GM12872 (cell line): ENCODE measurements at regions not wholly inside any gene's neighbourhood (a gene's known extent, or its start where the extent isn't known, plus 50 kb on each side); places are given as distances from the start of the nearest gene placed in this dataset.

ENCODE experiments used
- TF ChIP-seq, protein P1 (sequence below): IDR thresholded peaks from 3 replicates; pipeline ENCODE4 v1.5.1; 2011; ENCODE audit warnings: low read depth, mild to moderate bottlenecking, low read length, moderate library complexity; ENCODE audit not compliant: insufficient read depth

- TF ChIP-seq, protein P1, sequence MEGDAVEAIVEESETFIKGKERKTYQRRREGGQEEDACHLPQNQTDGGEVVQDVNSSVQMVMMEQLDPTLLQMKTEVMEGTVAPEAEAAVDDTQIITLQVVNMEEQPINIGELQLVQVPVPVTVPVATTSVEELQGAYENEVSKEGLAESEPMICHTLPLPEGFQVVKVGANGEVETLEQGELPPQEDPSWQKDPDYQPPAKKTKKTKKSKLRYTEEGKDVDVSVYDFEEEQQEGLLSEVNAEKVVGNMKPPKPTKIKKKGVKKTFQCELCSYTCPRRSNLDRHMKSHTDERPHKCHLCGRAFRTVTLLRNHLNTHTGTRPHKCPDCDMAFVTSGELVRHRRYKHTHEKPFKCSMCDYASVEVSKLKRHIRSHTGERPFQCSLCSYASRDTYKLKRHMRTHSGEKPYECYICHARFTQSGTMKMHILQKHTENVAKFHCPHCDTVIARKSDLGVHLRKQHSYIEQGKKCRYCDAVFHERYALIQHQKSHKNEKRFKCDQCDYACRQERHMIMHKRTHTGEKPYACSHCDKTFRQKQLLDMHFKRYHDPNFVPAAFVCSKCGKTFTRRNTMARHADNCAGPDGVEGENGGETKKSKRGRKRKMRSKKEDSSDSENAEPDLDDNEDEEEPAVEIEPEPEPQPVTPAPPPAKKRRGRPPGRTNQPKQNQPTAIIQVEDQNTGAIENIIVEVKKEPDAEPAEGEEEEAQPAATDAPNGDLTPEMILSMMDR: no peak
Measured at GRCh38 chr4:175998782-175999181, 66.9 kb upstream of the WDR17 start.

DNA sequence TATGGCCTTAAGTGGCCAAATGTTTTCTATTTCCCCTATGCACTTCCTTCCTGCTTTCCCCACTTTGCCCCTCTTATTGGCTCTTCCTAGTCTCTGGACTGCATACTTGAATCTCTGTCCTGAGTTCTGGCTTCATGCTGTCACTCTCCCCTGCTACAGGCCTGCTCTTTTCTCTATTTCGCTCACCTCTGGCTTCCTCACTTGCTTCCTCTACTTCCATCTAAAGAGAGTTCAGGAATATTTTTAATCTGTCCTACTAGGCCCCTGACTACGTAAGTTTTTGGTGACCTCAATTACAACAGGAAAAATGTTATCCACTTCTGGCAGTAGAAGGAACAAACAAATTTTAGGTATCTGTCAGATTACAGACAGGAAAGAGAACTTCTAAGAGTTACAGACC, 65.7 kb upstream of the WDR17 start:
- TF ChIP-seq, protein P1: no peak

- TF ChIP-seq, protein P1: no peak
Measured at GRCh38 chr4:176001151-176002006, 64.3 kb upstream of the WDR17 start.

- TF ChIP-seq, protein P1: no peak
Measured at GRCh38 chr4:176002007-176002613, 63.5 kb upstream of the WDR17 start.

GRCh38 chr4:176005766-176006165, 59.9 kb upstream of the WDR17 start:
- TF ChIP-seq, protein P1: no peak

DNA sequence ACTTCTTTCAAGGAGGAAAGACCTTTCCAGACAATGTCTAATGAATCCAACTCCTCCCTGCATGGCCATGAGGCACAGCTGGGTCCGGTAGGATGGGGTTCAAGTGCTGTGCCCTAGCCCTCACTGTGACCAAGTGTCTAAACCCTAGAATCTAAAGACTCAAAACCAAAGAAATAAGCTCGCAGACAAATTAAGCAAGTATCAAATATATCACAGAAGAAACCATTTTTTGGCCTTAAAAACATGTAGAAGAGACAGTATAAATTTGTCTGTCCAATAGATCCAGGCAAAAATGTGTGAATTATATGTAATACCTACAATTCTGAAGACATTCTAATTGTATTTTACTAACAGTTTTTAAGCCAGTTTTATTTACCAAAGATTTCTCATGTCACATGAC, 56.4 kb upstream of the WDR17 start:
- TF ChIP-seq, protein P1: no peak

DNA sequence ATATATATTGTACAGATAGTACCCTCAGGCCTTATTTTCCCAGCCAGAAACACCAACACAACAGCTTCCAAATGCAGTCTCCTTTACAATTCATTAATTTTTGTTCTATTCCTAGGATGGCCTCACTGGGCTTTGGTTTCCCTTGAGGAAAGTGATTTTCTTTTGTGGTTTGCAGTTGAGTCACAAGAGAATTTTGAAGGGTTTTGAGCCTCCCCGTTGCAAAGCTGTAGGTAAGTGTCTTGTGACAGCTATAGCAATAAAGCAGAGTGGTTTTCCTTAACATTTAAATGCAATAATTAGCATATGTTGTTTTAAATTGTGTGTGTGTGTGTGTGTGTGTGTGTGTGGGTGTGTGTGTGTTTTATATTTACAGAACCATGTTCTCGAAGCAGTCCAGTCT, 54.1 kb upstream of the WDR17 start:
- TF ChIP-seq, protein P1: no peak
